HepG2 (cell line): ENCODE measurements at regions not wholly inside any gene's neighbourhood (a gene's known extent, or its start where the extent isn't known, plus 50 kb on each side); places are given as distances from the start of the nearest gene placed in this dataset.

Source experiments
- ATAC-seq: fragments of 200-7000 bp; cut with Tn5 transposase; 3 replicates; pipeline ENCODE4 v1.9.1; 2020; ENCODE audit warnings: mild to moderate bottlenecking, moderate library complexity
- BruUV-seq: library from RNA; stranded (reverse); fragments of 400-500 nt; replicated peaks from 2 replicates; lab custom pipeline; 2021; lab: Mats Ljungman, UMichigan
- CTCF ChIA-PET: fragments of 300-600 bp; formaldehyde crosslinking; extraction: SDS; loops from one replicate; lab custom pipeline; 2021; ENCODE audit warnings: low total read pairs, inconsistent platforms, low intra/inter-chr PET ratio; lab: Yijun Ruan, JAX
- POLR2A ChIA-PET: fragments of 350-600 bp; sonication (Branson Sonifier 250); formaldehyde crosslinking; loops from one replicate; lab custom pipeline; 2020; ENCODE audit warnings: antibody characterized with exemption, inconsistent platforms; lab: Yijun Ruan, JAX
- DNase-seq: peaks from one replicate; pipeline ENCODE4 v3.0.0-alpha.2; 2015; ENCODE audit warnings: low spot score
- FAIRE-seq: peaks from 3 replicates; lab custom pipeline; 2011; peaks lifted over from hg19 to GRCh38; lab: Jason Lieb, UNC
- H2AFZ ChIP-seq: one replicate; pipeline ENCODE4 v1.6.1; 2011; ENCODE audit warnings: low read length, inconsistent platforms
- H3K27ac ChIP-seq: fragments of 300-600 bp; 3 replicates; pipeline ENCODE4 v1.8.0; 2011; ENCODE audit warnings: mixed run types, mild to moderate bottlenecking, mixed read lengths, low read length, inconsistent platforms; ENCODE audit not compliant: insufficient read depth; ENCODE audit errors: extremely low read length
- H3K27me3 ChIP-seq, 2 experiments: fragments of 200-600 bp in 1 of 2; 2 replicates in 1 of 2; 3 replicates in 1 of 2; pipeline versions ENCODE4 v1.6.0 to v1.8.0; 2011; ENCODE audit warnings: low read length in 2 of 2, mild to moderate bottlenecking in 2 of 2, moderate library complexity in 2 of 2, inconsistent platforms in 1 of 2; ENCODE audit not compliant: insufficient read depth in 2 of 2, control insufficient read depth in 1 of 2
- H3K36me3 ChIP-seq, 2 experiments: fragments of 200-600 bp in 1 of 2; replicated peaks in 1 of 2; 2 replicates in 1 of 2; 3 replicates in 1 of 2; pipeline versions ENCODE4 v1.5.1 to v1.8.0; 2011; ENCODE audit warnings: low read length in 2 of 2, inconsistent platforms in 1 of 2; ENCODE audit not compliant: insufficient read depth in 2 of 2, control insufficient read depth in 1 of 2
- H3K4me1 ChIP-seq: 2 replicates; pipeline ENCODE4 v1.5.1; 2012; ENCODE audit warnings: low read length, inconsistent platforms; ENCODE audit not compliant: insufficient read depth
- H3K4me2 ChIP-seq: 2 replicates; pipeline ENCODE4 v1.6.0; 2011; ENCODE audit warnings: low read depth, low read length, inconsistent platforms
- H3K4me3 ChIP-seq, 3 experiments: fragments of 200-600 bp in 1 of 3; sonication (generic), shearing (Covaris generic) in 1 of 3; replicated peaks in 1 of 3; 2 replicates each; pipeline ENCODE4 v1.5.1; 2011 to 2016; ENCODE audit warnings: low read length in 3 of 3, inconsistent platforms in 2 of 3, low read depth in 2 of 3, mild to moderate bottlenecking in 2 of 3, control low read depth in 1 of 3, mixed read lengths in 1 of 3; ENCODE audit not compliant: insufficient read depth in 1 of 3
- H3K79me2 ChIP-seq: one replicate; pipeline ENCODE4 v1.6.1; 2011; ENCODE audit warnings: low read length, inconsistent platforms; ENCODE audit not compliant: insufficient read depth
- H3K9ac ChIP-seq: 2 replicates; pipeline ENCODE4 v1.6.0; 2011; ENCODE audit warnings: mild to moderate bottlenecking, low read depth, low read length, inconsistent platforms; ENCODE audit not compliant: insufficient read depth
- H3K9me3 ChIP-seq: 2 replicates; pipeline ENCODE4 v1.5.1; 2012; ENCODE audit warnings: mild to moderate bottlenecking, low read length
- H4K20me1 ChIP-seq: 2 replicates; pipeline ENCODE4 v1.6.0; 2011; ENCODE audit warnings: inconsistent platforms, mild to moderate bottlenecking, low read length, moderate library complexity; ENCODE audit not compliant: insufficient read depth
- CHD4 ChIP-seq: fragments of 200-600 bp; sonication (generic); IDR thresholded peaks from 2 replicates; pipeline ENCODE4 v1.7.0; 2017; ENCODE audit warnings: mild to moderate bottlenecking, low read length, borderline replicate concordance
- DMTF1 ChIP-seq: sonication (generic); formaldehyde crosslinking; IDR thresholded peaks from 2 replicates; pipeline ENCODE4 v1.4.0; 2020; ENCODE audit warnings: mild to moderate bottlenecking, missing genetic modification reagents
- HDAC2 ChIP-seq: sonication (generic); formaldehyde crosslinking; IDR thresholded peaks from 2 replicates; pipeline ENCODE4 v1.4.0; 2020; ENCODE audit warnings: missing genetic modification reagents
- HDAC6 ChIP-seq: fragments of 200-600 bp; sonication (generic); IDR thresholded peaks from 2 replicates; pipeline ENCODE4 v1.7.0; 2017; ENCODE audit warnings: mild to moderate bottlenecking, antibody characterized with exemption, low read length, low read depth
- HNRNPL ChIP-seq: fragments of 200-400 bp; formaldehyde crosslinking; IDR thresholded peaks from 2 replicates; pipeline ENCODE4 v1.6.1; 2017; ENCODE audit warnings: mild to moderate bottlenecking, low read depth, low read length
- NFIC ChIP-seq: IDR thresholded peaks from 2 replicates; pipeline ENCODE4 v1.6.1; 2012; ENCODE audit warnings: mild to moderate bottlenecking, low read length, inconsistent platforms
- PAXIP1 ChIP-seq: sonication (generic); formaldehyde crosslinking; conservative IDR thresholded peaks from 2 replicates; pipeline ENCODE4 v1.4.0; 2020; ENCODE audit warnings: mild to moderate bottlenecking, missing genetic modification reagents, moderate library complexity
- ZBTB1 ChIP-seq: sonication (generic); formaldehyde crosslinking; IDR thresholded peaks from 2 replicates; pipeline ENCODE4 v1.4.0; 2020; ENCODE audit warnings: missing genetic modification reagents, borderline replicate concordance
- ZNF232 ChIP-seq: sonication (generic); formaldehyde crosslinking; IDR thresholded peaks from 2 replicates; pipeline ENCODE4 v1.4.0; 2020; ENCODE audit warnings: missing genetic modification reagents, borderline replicate concordance
- ZNF839 ChIP-seq: sonication (generic); formaldehyde crosslinking; IDR thresholded peaks from 2 replicates; pipeline ENCODE4 v1.4.0; 2020; ENCODE audit warnings: missing genetic modification reagents, mild to moderate bottlenecking, borderline replicate concordance
- WGBS: methylation state at CpG from one replicate; pipeline ENCODE4 v1.1.6; 2017; ENCODE audit warnings: low lambda C conversion rate; 5-methylcytosine and 5-hydroxymethylcytosine counted together
- in situ Hi-C: cut with HindIII; loops from 2 replicates; pipeline ENCODE4 v1.10.0; 2017; ENCODE audit warnings: low pct_unique_long_range_greater_than_20kb; ENCODE audit not compliant: extremely low pct_ligation_motif_present
- intact Hi-C: fragments of 100-400 bp; cut with micrococcal nuclease; formaldehyde crosslinking; loops from one replicate; pipeline ENCODE4 v1.10.0; 2022; ENCODE audit not compliant: unreplicated experiment

- TF ChIP-seq PAXIP1 (CRISPR knock-in tag), result no peak
These were observed 224.3 kb upstream of the CTSO start (continued) for GRCh38 chr4:156177941-156178340.

GRCh38 chr4:156176896-156177295 is 223.2 kb upstream of the CTSO start:
- Histone ChIP-seq H3K4me3 (no peak overlapping the region), H3K36me3 (no peaks in the 10 kb centered on the region), H4K20me1 (no peaks in the 10 kb centered on the region), H3K9ac (no peak overlapping the region), H3K27ac (no peak overlapping the region), H3K27me3 (no peaks in the 10 kb centered on the region), H3K4me2 (no peak overlapping the region), H3K4me1 (no peaks in the 10 kb centered on the region), H3K9me3 (no peaks in the 10 kb centered on the region), H2AFZ (no peak overlapping the region), H3K79me2 (no peaks in the 10 kb centered on the region)
- intact Hi-C loops, result no loop called here
- ChIA-PET POLR2A (no interaction called here), CTCF (no interaction called here)
- DNase-seq, result no peak
- no peak for FAIRE-seq
- no peak for ATAC-seq
- no peak for TF ChIP-seq ZNF232
- TF ChIP-seq ZBTB1 (CRISPR knock-in tag), result no peak
- no peak for TF ChIP-seq HNRNPL
- no peak for TF ChIP-seq DMTF1
- TF ChIP-seq ZNF839 (CRISPR knock-in tag), result no peak
- no peak for TF ChIP-seq CHD4
- no peak for TF ChIP-seq HDAC2 (CRISPR knock-in tag)
- no peak for TF ChIP-seq HDAC6
- no peak for TF ChIP-seq NFIC
- in situ Hi-C loops, result no loop called here
- BruUV-seq, result no TSS peak
- WGBS, result 34% methylated on average over 3 of the region's 3 CpGs
